ENCODE measurements at regions not wholly inside any gene's neighbourhood (a gene's known extent, or its start where the extent isn't known, plus 50 kb on each side); places are given as distances from the start of the nearest gene placed in this dataset.

DNA sequence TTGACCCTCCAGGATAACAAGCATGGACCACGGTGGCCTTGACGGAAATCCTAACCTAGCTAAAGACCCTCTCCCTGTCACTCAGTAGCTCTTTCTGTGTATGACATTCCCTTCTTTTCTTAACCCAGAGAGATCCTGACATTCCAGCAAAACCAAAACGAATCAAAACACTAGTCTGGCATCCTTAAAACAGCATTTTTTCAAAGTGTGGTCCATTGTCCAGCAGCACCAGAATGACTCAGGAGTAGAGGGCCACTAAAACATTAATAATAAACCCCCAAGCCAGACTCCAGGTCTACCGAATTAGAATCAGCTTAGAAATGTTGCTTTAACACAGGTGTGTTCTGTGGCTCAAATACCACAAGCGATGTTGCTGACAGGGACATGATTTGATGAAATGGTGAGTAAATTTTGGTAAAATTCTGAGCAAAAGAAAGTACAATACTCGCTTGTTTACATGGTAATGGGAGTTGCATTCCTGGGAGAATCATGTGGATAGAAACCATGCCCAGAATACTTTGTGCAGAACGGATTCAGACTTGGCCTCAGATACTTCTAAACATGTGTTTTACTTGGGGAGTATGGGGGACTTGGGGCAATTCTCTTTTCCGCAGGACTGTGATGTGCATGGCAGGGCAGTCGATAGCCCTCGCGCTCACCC, 174.2 kb upstream of the KCNG1 start:
- no peak for DNase-seq (ENCODE audit: low read depth, low spot score)
- H3K27ac ChIP-seq, result no peak overlapping the region

DNA sequence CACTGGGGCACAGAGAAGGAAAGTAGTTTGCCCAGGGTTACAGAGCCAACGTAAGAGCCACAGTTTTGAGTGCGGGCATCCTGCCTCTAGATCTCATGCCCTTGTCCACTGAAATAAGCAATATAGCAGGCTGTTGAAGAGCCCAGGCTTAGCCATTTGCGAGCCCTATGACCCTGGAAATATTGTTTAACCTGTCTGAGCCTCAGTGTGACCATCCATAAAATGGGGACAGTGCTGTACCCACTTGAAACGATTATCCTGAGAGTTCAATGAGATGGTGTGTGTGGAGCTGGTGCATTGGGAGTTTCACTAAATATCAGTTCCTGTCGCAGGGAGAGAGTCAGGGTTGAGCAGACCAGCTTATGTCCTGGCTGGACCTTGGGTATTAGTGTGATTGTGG, 173.1 kb upstream of the KCNG1 start:
- H3K27ac ChIP-seq, result no peak overlapping the region
- no peak for DNase-seq (ENCODE audit: low read depth, low spot score)

DNA sequence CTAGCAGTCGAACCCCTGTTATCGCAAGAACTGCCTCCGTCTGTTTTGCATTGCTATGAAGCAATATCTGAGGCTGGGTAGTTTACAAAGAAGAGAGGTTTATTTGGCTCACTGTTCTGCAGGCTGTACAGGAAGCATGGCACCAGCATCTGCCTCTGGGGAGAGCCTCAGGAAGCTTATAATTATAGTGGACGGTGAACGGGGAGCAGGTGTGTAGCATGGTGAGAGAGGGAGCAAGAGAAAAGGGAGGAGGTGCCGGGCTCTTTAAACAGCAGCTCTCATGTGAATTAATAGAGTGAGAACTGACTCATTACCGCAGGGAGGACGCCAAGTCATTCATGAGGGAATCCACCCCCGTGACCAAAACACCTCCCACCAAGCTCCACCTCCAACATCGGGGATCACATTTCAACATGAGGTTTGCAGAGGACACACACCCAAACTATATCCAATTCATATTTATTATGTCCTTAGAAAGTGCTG, 172.6 kb upstream of the KCNG1 start:
- no peak for DNase-seq (ENCODE audit: low read depth, low spot score)
- no peak overlapping the region for H3K27ac ChIP-seq

DNA sequence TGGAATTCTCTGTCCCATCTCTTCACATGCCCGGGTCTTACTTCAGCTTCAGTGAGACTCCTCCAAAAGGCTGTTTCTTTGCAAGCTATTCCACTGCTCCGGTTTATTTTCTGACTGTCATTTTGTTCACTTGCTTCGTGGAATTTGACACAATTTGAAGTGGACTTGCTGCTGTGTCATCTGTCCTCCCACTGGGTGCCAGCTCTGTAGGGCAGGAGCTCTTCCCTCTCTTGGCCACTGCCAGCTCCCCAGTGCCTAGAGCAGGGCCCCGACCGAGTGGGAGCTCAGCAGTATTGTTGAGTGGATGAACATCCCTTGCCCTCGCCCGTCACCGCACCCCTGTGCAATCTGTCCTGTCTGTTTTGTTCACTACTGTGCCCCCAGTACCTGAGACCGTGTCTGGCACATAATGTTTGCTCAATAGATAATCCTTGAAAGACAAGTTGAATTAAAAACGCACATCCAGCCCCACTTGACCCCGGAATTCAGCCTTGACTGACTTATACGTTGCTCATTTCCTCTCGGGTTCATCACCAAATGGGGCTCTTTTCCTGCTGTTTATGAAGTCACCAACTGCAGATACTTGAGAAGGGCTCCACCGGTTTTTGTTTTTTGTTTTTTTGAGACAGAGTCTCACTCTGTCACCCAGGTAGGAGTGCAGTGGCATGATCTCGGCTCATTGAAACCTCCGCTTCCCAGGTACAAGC, 170.3 kb upstream of the KCNG1 start:
- H3K27ac ChIP-seq, result peak overlapping the region; percentile 37
- DNase-seq (ENCODE audit: low read depth, low spot score), result no peak

DNA sequence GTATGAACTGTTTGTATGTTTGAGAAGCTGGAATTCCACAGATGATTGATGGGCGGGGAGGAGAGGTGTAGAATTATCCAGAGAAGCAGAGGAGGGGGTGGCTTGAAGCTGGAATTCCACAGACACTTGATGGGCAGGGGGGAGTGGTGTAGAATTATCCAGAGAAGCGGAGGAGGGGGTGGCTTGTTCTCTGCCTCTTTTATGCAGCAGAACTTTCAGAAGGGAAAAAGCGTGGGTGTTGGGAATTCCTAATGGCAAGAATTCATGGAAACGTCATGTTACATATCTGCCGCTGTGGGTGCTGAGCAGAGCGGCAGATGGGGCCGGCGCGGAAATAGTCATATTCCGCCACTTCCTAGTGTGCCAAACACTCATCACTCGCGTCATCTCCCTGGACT, 167.9 kb upstream of the KCNG1 start:
- H3K27ac ChIP-seq, result no peak overlapping the region
- no peak for DNase-seq (ENCODE audit: low read depth, low spot score)

DNA sequence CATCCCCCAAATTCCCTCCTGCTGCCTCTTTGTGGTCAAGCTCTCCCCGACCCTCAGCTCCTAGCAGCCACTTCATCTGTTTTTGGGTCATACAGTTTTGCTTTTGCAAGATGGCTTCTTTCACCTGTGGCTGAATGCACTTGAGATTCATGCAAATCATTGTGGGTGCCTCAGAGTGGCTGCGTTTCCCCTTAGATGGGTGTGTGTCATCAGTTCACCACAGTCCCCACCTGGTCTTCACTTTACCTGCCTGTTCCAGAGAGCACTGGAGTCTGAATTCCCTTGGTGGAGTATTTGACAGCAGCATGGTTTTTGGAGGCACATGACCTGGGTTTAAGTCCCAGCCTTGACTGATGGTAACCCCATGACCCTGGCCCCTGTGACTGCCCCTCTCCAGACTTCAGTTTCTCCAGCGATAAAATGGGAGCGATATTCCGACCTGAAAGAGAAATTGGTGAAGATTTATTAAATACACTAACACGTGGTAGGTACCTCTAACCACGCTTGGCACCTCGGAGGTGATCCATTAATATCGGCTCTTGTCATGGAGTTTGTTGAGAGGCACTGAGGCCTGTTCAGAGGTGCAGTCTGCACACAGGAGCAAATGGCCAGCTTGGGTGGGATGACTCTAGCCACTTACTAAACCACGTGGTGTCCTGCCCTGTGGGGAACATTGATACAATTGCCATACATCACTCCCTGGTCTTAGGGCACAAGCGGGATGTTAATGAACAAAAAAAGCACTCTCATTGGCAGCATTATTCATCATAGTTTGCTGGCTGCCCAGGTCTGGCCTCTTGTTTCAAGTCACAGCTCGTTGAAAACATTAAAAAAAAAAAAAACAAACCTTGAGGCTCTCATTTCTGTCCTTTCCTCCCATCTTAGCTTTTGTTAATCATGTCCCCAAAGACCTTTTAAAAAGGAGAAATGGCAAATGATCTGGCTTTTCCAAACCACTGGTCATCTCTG, 167.2 kb upstream of the KCNG1 start:
- DNase-seq (ENCODE audit: low read depth, low spot score), result no peak

DNA sequence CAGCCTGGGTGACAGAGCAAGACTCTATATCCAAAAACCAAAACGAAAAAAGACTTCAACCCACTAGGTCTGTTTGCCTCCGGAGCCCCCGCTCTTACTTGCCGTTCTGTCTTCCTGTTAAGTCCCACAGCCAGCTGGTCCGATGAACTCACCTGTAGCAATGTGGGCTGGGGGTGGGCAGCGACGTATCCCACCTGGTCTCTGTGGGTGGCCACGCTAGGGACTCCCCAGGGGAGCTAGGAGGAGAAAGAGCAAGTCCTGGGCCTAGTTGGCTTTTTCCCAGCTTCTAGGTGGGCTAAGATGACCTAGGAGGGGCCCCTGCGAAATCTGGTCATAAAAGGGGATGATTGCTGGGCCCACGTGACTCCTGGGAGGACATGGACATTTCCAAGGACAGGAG, 166.0 kb upstream of the KCNG1 start:
- no peak overlapping the region for H3K27ac ChIP-seq
- no peak for DNase-seq (ENCODE audit: low read depth, low spot score)

More for the DNA sequence above, 167.2 kb upstream of the KCNG1 start:
- no peak overlapping the region for H3K27ac ChIP-seq

DNA sequence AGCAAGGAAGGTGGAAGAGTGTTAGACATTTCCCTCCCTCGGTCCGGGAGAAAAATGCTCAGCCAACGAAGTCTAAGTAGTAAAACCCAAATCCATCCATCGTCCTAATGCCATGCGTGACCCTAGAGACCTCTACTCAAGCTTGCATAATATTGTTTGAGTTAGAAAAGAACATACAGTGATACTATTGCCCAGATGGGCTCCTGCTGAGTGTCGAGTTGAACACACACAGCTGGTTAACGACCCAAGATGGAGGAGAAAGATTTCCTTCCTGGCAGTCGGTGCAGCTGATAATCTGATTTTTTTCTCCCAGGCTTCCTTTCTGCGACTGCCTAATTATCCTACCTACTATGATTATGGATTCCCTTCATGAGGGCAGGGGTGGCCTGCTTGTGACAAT, 164.4 kb upstream of the KCNG1 start:
- DNase-seq (ENCODE audit: low read depth, low spot score), result no peak
- H3K27ac ChIP-seq, result no peak overlapping the region

DNA sequence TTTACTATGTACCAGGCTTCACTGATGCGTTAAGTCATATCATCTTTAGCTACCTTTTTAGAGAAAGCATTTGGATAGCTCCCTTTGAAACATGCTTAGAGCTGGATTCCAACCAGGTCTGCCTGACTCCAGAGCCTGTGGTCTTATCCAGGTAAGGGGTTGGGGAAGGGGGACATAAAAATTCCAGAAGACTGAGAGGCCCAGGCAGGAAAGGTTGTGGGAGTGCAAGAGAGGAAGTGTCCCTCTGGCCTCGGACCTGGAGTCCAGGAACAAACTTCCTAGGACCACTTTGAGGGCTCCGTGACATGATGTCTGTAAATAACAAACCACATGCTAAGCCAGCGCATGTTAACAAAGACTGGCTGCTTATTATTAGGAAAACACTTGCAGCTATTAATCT, 163.0 kb upstream of the KCNG1 start:
- no peak for DNase-seq (ENCODE audit: low read depth, low spot score)

DNA sequence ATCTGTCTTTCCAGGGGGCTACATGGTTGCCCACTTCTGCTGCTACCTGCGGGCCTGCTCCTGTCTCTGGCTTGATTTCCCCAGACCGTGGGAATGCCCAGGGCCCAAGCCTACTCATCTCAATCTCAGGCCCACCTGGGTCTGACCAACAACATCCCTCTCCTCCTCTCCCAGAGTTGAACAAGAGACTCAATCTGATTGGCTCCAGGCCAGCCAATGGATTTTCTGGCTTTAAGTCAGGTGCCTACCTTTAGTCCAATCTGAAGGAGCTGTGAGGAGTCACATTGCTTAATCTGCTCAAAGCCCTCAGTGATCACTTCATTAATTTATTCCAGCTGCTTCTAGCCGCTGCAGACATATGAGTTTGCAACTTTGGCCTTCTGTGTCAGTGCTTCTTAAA, 162.4 kb upstream of the KCNG1 start:
- DNase-seq (ENCODE audit: low read depth, low spot score), result no peak
- H3K27ac ChIP-seq, result no peak overlapping the region

More for the DNA sequence above, 163.0 kb upstream of the KCNG1 start:
- H3K27ac ChIP-seq, result no peak overlapping the region

DNA sequence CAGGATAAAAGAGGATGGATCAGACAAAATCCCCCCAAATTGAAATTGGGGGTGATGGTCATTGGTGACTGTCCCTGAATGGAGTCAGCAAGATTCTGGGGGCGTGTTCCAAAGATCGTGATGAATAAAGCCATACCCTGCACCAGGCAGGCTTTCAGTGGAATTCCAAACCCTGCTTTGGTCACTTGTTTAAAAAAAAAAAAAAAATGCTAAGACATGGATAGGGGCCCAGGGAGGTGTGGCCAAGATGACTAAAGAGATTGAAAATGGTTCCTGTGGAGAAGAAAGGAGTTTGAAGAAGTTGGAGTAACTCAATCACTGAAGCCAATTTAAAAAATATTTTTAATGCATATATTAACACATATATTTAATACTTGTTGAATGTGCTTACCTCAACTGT, 161.4 kb upstream of the KCNG1 start:
- DNase-seq (ENCODE audit: low read depth, low spot score), result no peak
- no peak overlapping the region for H3K27ac ChIP-seq

DNA sequence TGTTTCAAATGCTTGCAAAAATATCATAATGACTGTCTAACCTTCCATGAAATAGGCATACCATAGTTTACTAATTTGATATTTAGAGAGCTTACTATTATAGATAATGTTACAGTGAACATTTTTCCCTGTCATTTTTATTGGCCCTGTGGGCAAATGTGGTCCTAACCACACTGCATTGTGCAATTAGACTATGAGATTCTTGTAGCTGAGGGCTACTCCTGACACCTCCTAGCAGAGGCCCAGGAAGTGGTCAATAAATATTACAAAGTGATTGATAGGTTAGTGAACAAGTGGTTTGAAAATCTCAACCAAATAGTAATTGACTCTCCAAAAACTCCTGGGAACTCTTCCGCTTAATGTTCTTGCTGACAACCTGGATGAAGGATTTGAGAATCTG, 160.5 kb upstream of the KCNG1 start:
- no peak for DNase-seq (ENCODE audit: low read depth, low spot score)
- H3K27ac ChIP-seq, result no peak overlapping the region

DNA sequence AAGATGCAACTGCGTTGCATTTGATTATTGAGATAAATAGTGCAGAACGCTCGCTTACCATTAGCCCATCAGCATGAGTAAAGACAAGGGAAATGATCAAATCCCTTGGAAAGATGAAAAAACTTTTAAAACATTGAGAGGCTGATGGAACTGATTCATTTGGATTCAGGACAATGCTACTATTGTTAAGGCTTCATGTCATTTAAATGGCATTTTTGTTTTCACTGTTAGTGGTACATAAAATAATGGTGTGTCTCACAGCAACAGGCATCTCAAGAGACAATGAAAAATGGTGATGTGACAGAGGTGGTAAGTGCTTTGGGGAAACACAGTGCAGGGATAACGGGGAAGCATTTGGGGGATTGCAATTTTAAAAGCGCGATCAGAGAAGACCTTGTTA, 159.7 kb upstream of the KCNG1 start:
- DNase-seq (ENCODE audit: low read depth, low spot score), result no peak
- H3K27ac ChIP-seq, result no peak overlapping the region

DNA sequence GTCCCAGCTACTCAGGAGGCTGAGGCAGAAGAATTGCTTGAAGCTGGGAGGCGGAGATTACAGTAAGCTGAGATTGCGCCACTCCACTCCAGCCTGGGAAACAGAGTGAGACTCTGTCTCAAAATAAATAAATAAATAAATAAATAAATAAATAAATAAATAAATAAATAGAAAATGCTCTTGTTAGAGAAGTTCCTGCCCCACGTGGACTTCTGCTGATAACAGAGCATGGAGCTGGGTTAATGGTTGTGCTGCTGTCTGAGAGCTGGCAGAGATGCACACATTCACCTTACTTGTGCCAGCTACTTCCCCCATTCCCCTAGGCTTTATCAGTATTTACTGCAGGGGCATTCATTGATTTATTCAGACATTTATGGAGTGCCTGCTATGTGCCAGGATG, 155.2 kb upstream of the KCNG1 start:
- no peak overlapping the region for H3K27ac ChIP-seq
- no peak for DNase-seq (ENCODE audit: low read depth, low spot score)

DNA sequence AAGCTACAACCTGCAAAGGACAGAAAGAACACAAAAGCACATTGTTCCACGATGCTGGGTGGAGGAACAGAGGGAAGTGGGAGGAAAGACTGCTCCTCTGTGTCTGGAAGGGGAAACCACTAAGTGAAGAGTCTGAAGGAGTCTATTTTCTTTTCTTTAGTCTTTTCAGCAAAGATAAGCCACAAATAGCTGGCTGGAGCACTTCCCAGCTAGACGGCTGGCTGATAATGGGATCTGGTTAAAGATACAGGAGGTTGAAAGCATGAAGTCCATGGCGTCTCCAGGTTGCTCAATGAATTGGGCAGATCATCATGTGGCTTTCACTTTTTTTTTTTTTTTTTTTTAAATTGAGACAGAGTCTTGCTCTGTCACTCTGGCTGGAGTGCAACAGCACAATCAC, 154.0 kb upstream of the KCNG1 start:
- no peak for DNase-seq (ENCODE audit: low read depth, low spot score)

DNA sequence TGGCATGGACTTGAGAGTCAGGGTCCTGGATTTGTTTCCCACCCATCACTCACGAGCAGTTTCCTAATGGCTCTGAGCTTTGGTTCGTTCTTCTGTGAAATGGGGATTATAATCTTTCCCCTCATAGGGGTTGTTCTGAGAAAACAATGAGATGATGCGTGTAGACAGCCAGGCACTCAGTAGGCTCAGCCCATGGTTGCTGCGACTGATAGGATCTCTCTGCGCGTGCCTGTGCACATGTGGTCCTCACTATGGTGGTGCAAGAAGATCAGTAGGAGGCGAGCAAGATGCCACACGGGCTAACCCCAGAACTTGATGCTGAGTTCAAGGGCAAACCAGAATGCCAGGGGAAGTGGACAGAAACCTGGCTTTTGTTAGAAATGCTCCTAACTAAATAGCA, 153.5 kb upstream of the KCNG1 start:
- no peak for DNase-seq (ENCODE audit: low read depth, low spot score)
- no peak overlapping the region for H3K27ac ChIP-seq

More for the DNA sequence above, 154.0 kb upstream of the KCNG1 start:
- no peak overlapping the region for H3K27ac ChIP-seq

DNA sequence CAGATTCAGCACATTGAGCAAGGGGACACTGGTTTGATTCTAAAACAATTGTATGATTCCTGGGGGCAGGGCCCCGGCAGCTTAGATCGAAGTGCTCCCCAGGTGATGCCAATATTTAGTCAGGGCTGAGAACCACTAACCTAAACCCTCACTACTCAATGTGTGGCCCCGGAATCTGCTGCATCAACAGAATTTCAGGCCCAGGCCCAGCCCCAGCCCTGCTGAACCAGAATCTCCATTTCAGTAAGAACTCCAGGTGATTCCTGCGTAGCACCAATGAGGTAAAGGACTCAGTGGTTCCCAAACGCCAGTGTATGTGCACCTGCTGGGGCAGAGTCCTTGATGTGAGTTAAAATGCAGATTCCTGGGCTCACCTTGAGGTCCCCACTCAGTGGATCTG, 152.8 kb upstream of the KCNG1 start:
- H3K27ac ChIP-seq, result no peak overlapping the region
- DNase-seq (ENCODE audit: low read depth, low spot score), result no peak

DNA sequence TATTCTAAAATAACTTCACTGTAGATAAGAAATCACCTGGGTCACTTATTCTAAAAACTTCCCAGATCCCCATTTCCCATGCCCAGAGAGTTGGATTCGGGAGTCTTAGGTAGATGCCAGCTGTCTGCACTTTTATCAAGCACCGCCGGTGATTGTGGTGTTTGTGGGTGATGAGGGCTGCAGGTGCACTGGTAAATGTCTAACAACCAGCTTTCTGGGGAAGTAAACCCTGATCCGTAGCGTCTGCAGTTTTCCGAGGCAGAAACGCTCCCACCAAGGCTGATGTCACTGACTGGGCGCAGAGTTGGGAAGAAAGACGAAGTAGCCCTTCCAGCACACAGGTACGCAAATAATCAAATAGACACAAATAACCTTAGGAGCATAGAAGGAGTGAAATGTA, 152.2 kb upstream of the KCNG1 start:
- H3K27ac ChIP-seq, result no peak overlapping the region
- no peak for DNase-seq (ENCODE audit: low read depth, low spot score)

DNA sequence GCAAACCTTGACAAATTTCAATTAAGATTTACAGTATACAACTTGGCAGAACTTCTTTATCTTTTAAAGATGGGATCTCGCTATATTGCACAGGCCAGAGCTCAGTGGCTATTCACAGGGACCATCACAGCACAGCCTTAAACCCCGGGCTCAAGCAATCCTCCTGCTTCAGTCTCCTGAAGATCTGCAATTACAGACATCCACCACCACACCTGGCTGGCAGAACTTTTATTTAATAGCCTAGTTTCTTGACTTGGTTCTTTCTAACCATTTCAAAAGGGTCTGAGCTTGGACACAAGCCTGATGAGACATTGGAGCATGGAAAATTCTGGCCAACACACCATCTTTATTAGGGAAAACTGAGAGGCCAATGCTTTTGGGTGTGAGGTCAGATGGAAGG, 151.6 kb upstream of the KCNG1 start:
- H3K27ac ChIP-seq, result no peak overlapping the region
- DNase-seq (ENCODE audit: low read depth, low spot score), result no peak

DNA sequence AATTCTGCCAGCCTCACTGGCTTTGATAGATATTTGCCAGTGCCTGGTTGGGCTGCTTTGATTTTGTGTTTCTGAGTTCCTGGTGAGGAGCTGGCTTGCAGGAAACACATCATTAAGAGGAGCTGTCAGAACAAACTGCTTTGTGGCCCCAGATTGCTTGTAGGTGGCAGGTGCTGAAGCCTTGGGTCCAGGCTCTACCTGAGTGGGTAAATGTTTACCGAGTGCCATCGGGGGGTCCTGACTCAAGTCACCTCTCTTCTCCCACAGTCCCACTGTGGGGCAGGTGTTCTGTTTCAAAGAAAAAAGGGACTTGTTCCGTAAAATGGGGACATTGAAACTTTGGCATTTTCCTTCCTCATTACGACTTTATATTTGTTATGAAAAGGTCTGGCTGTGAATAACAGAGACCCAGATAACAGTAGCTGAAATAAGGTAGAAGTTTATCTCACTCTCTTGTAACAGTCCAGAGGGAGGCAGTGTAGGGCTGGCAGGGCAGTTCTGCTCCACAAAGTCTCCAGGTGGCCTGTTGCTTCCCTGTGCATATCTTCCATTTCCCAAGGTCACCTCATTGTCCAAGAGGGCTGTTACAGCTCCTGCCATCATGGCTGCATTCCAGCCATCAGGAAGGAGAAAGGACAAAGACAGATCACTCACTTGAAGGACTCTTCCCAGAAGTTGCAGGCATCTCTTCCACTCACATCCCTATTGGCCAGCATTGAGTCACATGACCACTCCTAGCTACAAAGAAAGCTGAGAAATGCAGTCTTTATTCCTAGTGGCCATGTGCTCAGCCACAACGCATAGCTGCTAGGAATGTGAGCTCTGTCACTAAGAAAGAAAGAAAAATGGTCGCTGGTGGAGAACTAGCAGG, 149.9 kb upstream of the KCNG1 start:
- no peak overlapping the region for H3K27ac ChIP-seq
- DNase-seq (ENCODE audit: low read depth, low spot score), result no peak
